SU-DHL-6 (cell line): ENCODE measurements at regions not wholly inside any gene's neighbourhood (a gene's known extent, or its start where the extent isn't known, plus 50 kb on each side); places are given as distances from the start of the nearest gene placed in this dataset.

ENCODE experiments used
- H2AFZ ChIP-seq: fragments of 200-600 bp; sonication (generic); 2 replicates; pipeline ENCODE4 v1.6.1; 2014; ENCODE audit warnings: low read depth, mild to moderate bottlenecking, moderate library complexity, mixed read lengths, antibody characterized with exemption, low read length; ENCODE audit not compliant: severe bottlenecking
- H3F3A ChIP-seq: fragments of 200-600 bp; shearing (Covaris generic); 2 replicates; pipeline ENCODE4 v1.6.0; 2016; ENCODE audit warnings: antibody characterized with exemption, mild to moderate bottlenecking; ENCODE audit not compliant: insufficient read depth
- H3K27ac ChIP-seq: fragments of 200-600 bp; sonication (generic); 2 replicates; pipeline ENCODE4 v1.5.1; 2016; ENCODE audit warnings: low read depth, mild to moderate bottlenecking, low read length, moderate library complexity, mixed read lengths
- H3K27me3 ChIP-seq: fragments of 200-600 bp; sonication (generic), shearing (Covaris generic); 2 replicates; pipeline ENCODE4 v1.6.0; 2014; ENCODE audit warnings: mild to moderate bottlenecking, low read length
- H3K36me3 ChIP-seq: fragments of 200-600 bp; sonication (generic); 2 replicates; pipeline ENCODE4 v1.6.1; 2014; ENCODE audit warnings: mild to moderate bottlenecking, low read length, mixed read lengths
- H3K4me2 ChIP-seq: fragments of 300-600, 200-600 bp; shearing (Covaris generic), sonication (generic); 2 replicates; pipeline ENCODE4 v1.6.0; 2014; ENCODE audit warnings: low read length, low read depth, mild to moderate bottlenecking; ENCODE audit not compliant: poor library complexity, severe bottlenecking
- H3K4me3 ChIP-seq: fragments of 200-600 bp; sonication (generic); 2 replicates; pipeline ENCODE4 v1.5.1; 2014; ENCODE audit warnings: antibody characterized with exemption, low read length, mild to moderate bottlenecking, mixed read lengths; ENCODE audit not compliant: insufficient read depth, poor library complexity, severe bottlenecking
- H3K79me2 ChIP-seq: fragments of 200-600 bp; sonication (generic); 2 replicates; pipeline ENCODE4 v1.6.1; 2014; ENCODE audit warnings: mild to moderate bottlenecking, low read length, moderate library complexity; ENCODE audit not compliant: insufficient read depth
- H3K9ac ChIP-seq: fragments of 200-600 bp; sonication (generic); 2 replicates; pipeline ENCODE4 v1.7.0; 2014; ENCODE audit warnings: mild to moderate bottlenecking, low read length
- H3K9me2 ChIP-seq: fragments of 200-600 bp; sonication (generic); replicated peaks from 2 replicates; pipeline ENCODE4 v1.6.1; 2014; ENCODE audit warnings: low read length; ENCODE audit not compliant: insufficient read depth
- H3K9me3 ChIP-seq: fragments of 200-600 bp; sonication (generic); 2 replicates; pipeline ENCODE4 v1.6.1; 2014; ENCODE audit warnings: low read length, mixed read lengths; ENCODE audit not compliant: insufficient read depth
- H4K20me1 ChIP-seq: fragments of 200-600 bp; sonication (generic); 2 replicates; pipeline ENCODE4 v1.6.1; 2014; ENCODE audit warnings: low read depth, mild to moderate bottlenecking, antibody characterized with exemption, low read length, moderate library complexity, mixed read lengths
- CTCF ChIP-seq: fragments of 200-600 bp; sonication (generic); IDR thresholded peaks from one replicate; pipeline ENCODE4 v1.5.1; 2017; ENCODE audit warnings: antibody characterized with exemption, mild to moderate bottlenecking, low read length, moderate library complexity; ENCODE audit not compliant: insufficient read depth, poor library complexity, severe bottlenecking
- EZH2phosphoT487 ChIP-seq: fragments of 200-600 bp; sonication (generic), shearing (Covaris generic); conservative IDR thresholded peaks from 2 replicates; pipeline ENCODE4 v1.6.1; 2018; ENCODE audit warnings: mild to moderate bottlenecking, antibody characterized with exemption, low read length, moderate library complexity, mixed read lengths

- peak overlapping the region; percentile 60 for H2AFZ ChIP-seq
- no peak overlapping the region for H3K4me2 ChIP-seq
- H3K9ac ChIP-seq: no peak overlapping the region
- H4K20me1 ChIP-seq: no peaks in the 10 kb centered on the region
- H3K27ac ChIP-seq: no peak overlapping the region
- H3K27me3 ChIP-seq: no peaks in the 10 kb centered on the region
- H3K9me2 ChIP-seq: no peaks in the 10 kb centered on the region
- H3F3A ChIP-seq: no peaks in the 10 kb centered on the region
- H3K9me3 ChIP-seq: no peaks in the 10 kb centered on the region
- H3K36me3 ChIP-seq: no peaks in the 10 kb centered on the region
- TF ChIP-seq EZH2phosphoT487: no peak
- TF ChIP-seq CTCF: no peak
- no peaks in the 10 kb centered on the region for H3K79me2 ChIP-seq
- no peak overlapping the region for H3K4me3 ChIP-seq
Observed at GRCh38 chr21:23684431-23684830, 1922.8 kb downstream of the MRPL39 start.

GRCh38 chr21:23664193-23664694 is 1943.0 kb downstream of the MRPL39 start:
- no peaks in the 10 kb centered on the region for H4K20me1 ChIP-seq
- H3K9me3 ChIP-seq: no peaks in the 10 kb centered on the region
- no peak overlapping the region for H3K4me3 ChIP-seq
- no peak overlapping the region for H3K27ac ChIP-seq
- H3K9me2 ChIP-seq: no peaks in the 10 kb centered on the region
- H3K27me3 ChIP-seq: no peaks in the 10 kb centered on the region
- TF ChIP-seq EZH2phosphoT487 (no peak), CTCF (no peak)
- no peaks in the 10 kb centered on the region for H3K36me3 ChIP-seq
- H3K79me2 ChIP-seq: no peaks in the 10 kb centered on the region
- no peak overlapping the region for H3K9ac ChIP-seq
- no peaks in the 10 kb centered on the region for H3F3A ChIP-seq
- H3K4me2 ChIP-seq: no peak overlapping the region
- peak overlapping the region; percentile 62 for H2AFZ ChIP-seq

GRCh38 chr21:23660560-23660959 is 1946.7 kb downstream of the MRPL39 start:
- Histone ChIP-seq H3F3A (no peaks in the 10 kb centered on the region), H3K27me3 (no peaks in the 10 kb centered on the region), H3K9me3 (no peaks in the 10 kb centered on the region), H3K9ac (no peak overlapping the region), H3K4me3 (no peak overlapping the region), H2AFZ (no peak overlapping the region), H3K9me2 (no peaks in the 10 kb centered on the region), H4K20me1 (no peaks in the 10 kb centered on the region), H3K79me2 (no peaks in the 10 kb centered on the region), H3K4me2 (no peak overlapping the region), H3K27ac (no peak overlapping the region), H3K36me3 (no peaks in the 10 kb centered on the region)
- TF ChIP-seq CTCF: no peak
